Muscle layer of colon (tissue), 2 donors: ENCODE measurements at regions not wholly inside any gene's neighbourhood (a gene's known extent, or its start where the extent isn't known, plus 50 kb on each side); places are given as distances from the start of the nearest gene placed in this dataset.

Experiments
- H3K27ac ChIP-seq: one replicate; pipeline ENCODE4 v1.7.0; 2013; ENCODE audit warnings: low read depth, mild to moderate bottlenecking, low read length, moderate library complexity
- H3K27me3 ChIP-seq, 2 donors: one replicate each; pipeline ENCODE4 v1.7.0; 2013; ENCODE audit warnings: low read length in 2 of 2, mild to moderate bottlenecking in 2 of 2; ENCODE audit not compliant: insufficient read depth in 2 of 2, control insufficient read depth in 1 of 2
- H3K36me3 ChIP-seq: one replicate; pipeline ENCODE4 v1.7.0; 2013; ENCODE audit warnings: mild to moderate bottlenecking, low read length; ENCODE audit not compliant: insufficient read depth
- H3K4me1 ChIP-seq: one replicate; pipeline ENCODE4 v1.7.0; 2013; ENCODE audit warnings: mild to moderate bottlenecking, low read length; ENCODE audit not compliant: insufficient read depth
- H3K4me3 ChIP-seq, 2 donors: one replicate each; pipeline ENCODE4 v1.7.0; 2013; ENCODE audit warnings: low read length in 2 of 2, low read depth in 1 of 2, mild to moderate bottlenecking in 1 of 2, moderate library complexity in 1 of 2
- H3K9ac ChIP-seq: one replicate; pipeline ENCODE4 v1.7.0; 2013; ENCODE audit warnings: low read length
- H3K9me3 ChIP-seq: one replicate; pipeline ENCODE4 v1.7.0; 2013; ENCODE audit warnings: mild to moderate bottlenecking, low read length
- donor health status: abdominal sarcoma.
- donor health status: Adenocarcinoma of cecum.

GRCh38 chr2:866887-867286 is 83.8 kb upstream of the SNTG2 start:
- H3K27me3 ChIP-seq = peaks cover 0 to 13% of the 10 kb centered on the region in 2 donors
- no peak overlapping the region for H3K27ac ChIP-seq
- H3K36me3 ChIP-seq = no peaks in the 10 kb centered on the region
- H3K4me3 ChIP-seq = no peak overlapping the region
- no peaks in the 10 kb centered on the region for H3K9me3 ChIP-seq
- H3K9ac ChIP-seq = no peak overlapping the region
- no peaks in the 10 kb centered on the region for H3K4me1 ChIP-seq

GRCh38 chr2:866009-866680 is 84.5 kb upstream of the SNTG2 start:
- Histone ChIP-seq H3K4me3 (no peak overlapping the region), H3K36me3 (no peaks in the 10 kb centered on the region), H3K4me1 (no peaks in the 10 kb centered on the region), H3K27ac (no peak overlapping the region), H3K9ac (no peak overlapping the region), H3K9me3 (no peaks in the 10 kb centered on the region), H3K27me3 (peaks cover 0 to 13% of the 10 kb centered on the region in 2 donors)

DNA sequence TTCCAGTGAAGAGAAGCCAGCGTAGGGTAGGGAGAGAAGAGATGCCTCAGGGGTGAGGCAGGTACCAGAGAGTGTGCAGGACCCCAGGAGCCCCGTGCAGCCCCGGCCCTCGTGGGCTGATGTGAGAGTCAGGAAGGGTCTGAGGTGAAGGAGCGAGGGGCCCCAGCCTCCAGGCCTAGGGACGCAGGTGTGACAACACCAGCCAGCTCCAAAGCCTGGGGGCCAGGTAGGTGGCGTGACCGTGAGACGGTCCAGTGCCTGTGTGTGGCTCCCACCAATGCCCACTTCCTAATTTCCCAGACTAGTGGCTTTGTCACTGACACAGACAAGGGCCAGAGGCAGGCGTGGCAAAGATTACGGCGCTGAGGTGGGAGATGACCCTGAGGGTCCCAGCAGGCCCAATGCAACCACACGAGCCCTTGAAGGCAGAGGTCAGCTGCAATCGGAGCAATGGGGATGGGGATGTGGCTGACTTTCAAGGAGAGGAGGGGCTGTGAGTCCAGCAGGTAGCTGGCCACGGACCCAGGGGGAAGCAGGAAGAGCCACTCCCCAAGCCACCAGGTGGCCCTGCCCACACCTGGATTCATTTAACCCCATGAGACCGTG is 86.0 kb upstream of the SNTG2 start:
- Histone ChIP-seq H3K4me1 (no peaks in the 10 kb centered on the region), H3K36me3 (no peaks in the 10 kb centered on the region), H3K4me3 (no peak overlapping the region), H3K9ac (no peak overlapping the region), H3K27ac (no peak overlapping the region), H3K9me3 (no peaks in the 10 kb centered on the region), H3K27me3 (peaks cover 0 to 13% of the 10 kb centered on the region in 2 donors)

DNA sequence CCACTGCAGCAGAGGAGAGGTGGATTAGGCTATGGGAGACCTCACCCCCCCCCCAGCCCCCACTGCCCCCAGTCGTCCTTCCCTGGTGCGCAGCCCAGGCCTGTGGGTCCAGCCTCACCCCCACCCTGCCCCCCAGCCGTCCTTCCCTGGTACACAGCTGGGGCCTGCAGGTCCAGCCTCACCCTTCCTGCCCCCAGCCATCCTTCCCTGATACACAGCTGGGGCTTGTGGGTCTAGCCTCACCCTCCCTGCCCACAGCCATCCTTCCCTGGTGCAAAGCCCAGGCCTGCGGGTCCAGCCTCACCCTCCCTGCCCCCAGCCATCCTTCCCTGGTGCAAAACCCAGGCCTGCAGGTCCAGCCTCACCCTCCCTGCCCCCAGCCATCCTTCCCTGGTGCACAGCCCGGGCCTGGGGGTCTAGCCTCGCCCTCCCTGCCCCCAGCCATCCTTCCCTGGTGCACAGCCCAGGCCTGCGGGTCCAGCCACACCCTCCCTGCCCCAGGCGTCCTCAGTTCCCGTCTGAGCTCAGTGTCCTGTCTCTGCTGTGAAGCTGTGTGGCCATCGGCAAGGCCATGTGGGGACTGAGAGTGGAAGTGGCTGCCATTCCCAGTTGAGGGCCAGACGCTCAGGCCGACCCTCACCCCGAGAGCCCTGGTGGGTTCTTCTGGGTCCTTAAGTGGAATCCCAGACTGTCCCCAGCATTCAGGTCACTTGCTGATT is 86.8 kb upstream of the SNTG2 start:
- Histone ChIP-seq H3K9ac (no peak overlapping the region), H3K27me3 (peaks cover 0 to 13% of the 10 kb centered on the region in 2 donors), H3K4me1 (no peaks in the 10 kb centered on the region), H3K4me3 (no peak overlapping the region), H3K36me3 (no peaks in the 10 kb centered on the region), H3K9me3 (no peaks in the 10 kb centered on the region), H3K27ac (no peak overlapping the region)

DNA sequence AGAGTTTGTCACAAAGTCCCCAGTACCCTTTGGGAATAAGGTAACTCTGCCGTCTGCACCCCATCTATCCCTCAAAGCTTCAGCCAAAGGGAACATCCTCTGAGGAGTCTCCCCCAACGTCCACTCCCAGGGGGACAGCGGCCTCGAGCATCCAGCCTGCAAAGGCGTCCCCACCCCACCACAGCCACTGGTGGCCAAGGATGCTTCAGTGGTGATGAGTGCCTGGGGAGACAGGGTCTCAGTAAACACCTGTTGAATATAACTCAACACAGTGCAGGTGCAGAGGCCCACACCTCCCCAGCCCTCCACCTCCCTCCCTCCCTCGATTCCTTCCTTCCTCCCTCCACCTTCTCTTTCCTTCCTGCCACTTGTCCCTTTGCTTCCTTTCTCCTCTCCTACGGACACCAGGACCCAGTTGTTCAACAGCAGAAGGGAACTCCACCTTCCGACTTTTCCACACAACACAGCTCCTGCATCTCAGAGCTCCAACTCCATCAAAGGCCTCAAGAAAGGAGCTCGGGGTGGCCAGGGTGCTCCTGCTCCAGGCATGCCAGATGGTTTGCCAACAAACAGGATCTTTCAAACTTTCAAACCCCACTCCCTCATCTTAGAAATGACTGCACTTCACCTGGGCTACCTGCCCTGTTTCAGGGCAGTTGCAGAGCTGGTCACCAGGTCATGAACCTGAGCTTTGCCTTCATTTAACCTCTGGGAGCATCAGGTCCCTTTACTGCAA is 87.8 kb upstream of the SNTG2 start:
- Histone ChIP-seq H3K4me1 (no peaks in the 10 kb centered on the region), H3K27me3 (peaks cover 0 to 13% of the 10 kb centered on the region in 2 donors), H3K9ac (no peak overlapping the region), H3K9me3 (no peaks in the 10 kb centered on the region), H3K4me3 (no peak overlapping the region), H3K36me3 (no peaks in the 10 kb centered on the region), H3K27ac (no peak overlapping the region)

GRCh38 chr2:862355-862687 is 88.3 kb upstream of the SNTG2 start:
- Histone ChIP-seq H3K4me3 (no peak overlapping the region), H3K9me3 (no peaks in the 10 kb centered on the region), H3K36me3 (no peaks in the 10 kb centered on the region), H3K4me1 (no peaks in the 10 kb centered on the region), H3K27me3 (peaks cover 0 to 13% of the 10 kb centered on the region in 2 donors), H3K27ac (no peak overlapping the region), H3K9ac (no peak overlapping the region)

- no peak overlapping the region for H3K9ac ChIP-seq
- H3K36me3 ChIP-seq = no peaks in the 10 kb centered on the region
- no peaks in the 10 kb centered on the region for H3K4me1 ChIP-seq
- no peak overlapping the region for H3K27ac ChIP-seq
- H3K4me3 ChIP-seq = no peak overlapping the region
- peaks cover 0 to 13% of the 10 kb centered on the region in 2 donors for H3K27me3 ChIP-seq
- no peaks in the 10 kb centered on the region for H3K9me3 ChIP-seq
Measured at GRCh38 chr2:861655-862354, 88.8 kb upstream of the SNTG2 start.

DNA sequence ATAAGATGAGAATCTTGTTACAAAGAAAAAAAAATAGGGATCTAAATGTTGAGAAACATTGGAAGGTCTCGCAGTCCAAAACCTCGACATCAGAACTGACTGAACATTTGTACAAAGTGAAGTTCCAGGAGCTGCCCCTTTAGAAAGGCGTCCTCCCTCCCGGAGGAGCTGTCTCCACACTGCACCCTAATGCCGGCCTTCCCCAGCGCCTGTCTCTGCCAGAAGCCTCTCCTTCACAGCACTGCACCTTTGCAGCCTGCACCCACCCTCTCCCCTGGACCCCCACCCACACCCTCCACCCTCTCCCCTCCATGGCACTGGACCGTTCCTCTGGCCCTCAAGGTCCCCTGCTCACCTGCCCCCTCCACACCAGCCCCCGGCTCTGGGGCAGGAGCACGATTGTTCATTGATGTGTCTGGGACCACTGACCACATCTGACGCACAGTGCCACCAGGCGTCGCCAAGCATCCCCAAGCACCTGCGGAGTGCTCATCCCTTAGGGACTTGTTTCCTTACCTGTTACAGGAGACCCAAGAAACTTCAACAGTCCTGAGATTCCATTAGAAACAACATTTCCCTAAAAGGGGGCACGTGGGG is 90.3 kb upstream of the SNTG2 start:
- no peaks in the 10 kb centered on the region for H3K4me1 ChIP-seq
- peaks cover 0 to 13% of the 10 kb centered on the region in 2 donors for H3K27me3 ChIP-seq
- H3K36me3 ChIP-seq = no peaks in the 10 kb centered on the region
- no peaks in the 10 kb centered on the region for H3K9me3 ChIP-seq
- H3K4me3 ChIP-seq = no peak overlapping the region
- no peak overlapping the region for H3K27ac ChIP-seq
- no peak overlapping the region for H3K9ac ChIP-seq

GRCh38 chr2:858646-859045 is 92.0 kb upstream of the SNTG2 start:
- Histone ChIP-seq H3K27me3 (no peaks in the 10 kb centered on the region), H3K4me1 (no peaks in the 10 kb centered on the region), H3K4me3 (no peak overlapping the region), H3K9me3 (no peaks in the 10 kb centered on the region), H3K27ac (no peak overlapping the region), H3K9ac (no peak overlapping the region), H3K36me3 (no peaks in the 10 kb centered on the region)

DNA sequence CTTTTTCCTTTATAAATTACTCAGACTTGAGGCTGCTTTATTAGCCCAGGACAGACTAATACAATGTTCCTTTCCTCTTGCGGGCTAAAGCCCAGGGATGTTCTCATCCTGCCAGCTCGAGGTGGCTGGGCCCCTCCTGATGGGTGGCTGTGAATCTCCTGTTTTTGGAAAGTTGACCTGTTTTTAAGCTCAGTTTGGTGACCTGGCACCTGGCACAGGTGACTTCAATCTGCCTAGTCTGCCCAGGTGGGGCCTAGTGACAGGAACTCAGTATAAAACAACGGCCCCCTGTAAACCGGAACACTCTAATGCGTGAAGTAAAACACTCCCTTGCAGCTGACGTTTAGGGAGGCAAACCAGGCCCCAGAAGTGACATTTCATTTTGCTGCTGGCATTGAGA is 92.7 kb upstream of the SNTG2 start:
- Histone ChIP-seq H3K36me3 (no peaks in the 10 kb centered on the region), H3K4me1 (no peaks in the 10 kb centered on the region), H3K27ac (no peak overlapping the region), H3K9me3 (no peaks in the 10 kb centered on the region), H3K9ac (no peak overlapping the region), H3K27me3 (no peaks in the 10 kb centered on the region), H3K4me3 (no peak overlapping the region)

DNA sequence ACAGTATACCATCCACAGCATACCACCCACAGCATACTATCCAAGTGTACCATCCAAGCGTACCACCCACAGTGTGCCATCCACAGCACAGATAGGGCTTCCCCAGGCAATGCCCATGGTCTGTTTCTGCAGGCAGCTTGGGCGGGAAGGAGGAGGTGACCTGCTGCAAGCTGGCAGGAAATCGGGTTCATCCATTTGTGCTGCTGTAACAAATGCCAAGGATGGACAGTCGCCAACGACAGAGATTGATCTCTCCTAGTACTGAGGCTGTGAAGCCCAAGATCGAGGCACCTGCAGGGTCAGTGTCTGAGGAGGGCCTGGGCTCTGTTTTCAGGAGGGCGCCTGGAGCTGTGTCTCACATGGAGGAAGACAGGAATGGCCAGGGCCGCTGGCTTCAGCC is 93.6 kb upstream of the SNTG2 start:
- no peaks in the 10 kb centered on the region for H3K9me3 ChIP-seq
- H3K4me1 ChIP-seq = no peaks in the 10 kb centered on the region
- no peak overlapping the region for H3K9ac ChIP-seq
- H3K4me3 ChIP-seq = no peak overlapping the region
- no peak overlapping the region for H3K27ac ChIP-seq
- H3K27me3 ChIP-seq = no peaks in the 10 kb centered on the region
- no peaks in the 10 kb centered on the region for H3K36me3 ChIP-seq
